ENCODE measurements at regions not wholly inside any gene's neighbourhood (a gene's known extent, or its start where the extent isn't known, plus 50 kb on each side); places are given as distances from the start of the nearest gene placed in this dataset.

DNA sequence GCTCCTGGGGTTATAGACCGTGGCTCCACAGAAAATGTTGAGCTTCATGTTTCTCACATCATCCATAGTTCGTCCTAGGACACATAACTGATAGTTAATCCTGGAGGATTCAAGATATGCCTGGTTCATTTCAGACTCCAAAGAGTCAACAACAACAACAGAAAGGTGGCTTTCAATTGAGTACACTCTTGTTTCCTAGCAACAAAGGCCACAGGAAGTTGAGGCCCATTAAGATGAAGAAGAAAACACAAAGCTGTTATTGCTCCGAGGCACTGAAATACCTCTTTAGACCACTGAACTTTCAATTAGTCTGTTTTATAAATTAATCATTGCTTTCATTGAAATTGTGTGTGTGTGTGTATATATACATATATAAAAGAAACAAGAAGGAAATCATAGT lies 154.5 kb downstream of the YIPF5 start:
- TF ChIP-seq, protein P1, sequence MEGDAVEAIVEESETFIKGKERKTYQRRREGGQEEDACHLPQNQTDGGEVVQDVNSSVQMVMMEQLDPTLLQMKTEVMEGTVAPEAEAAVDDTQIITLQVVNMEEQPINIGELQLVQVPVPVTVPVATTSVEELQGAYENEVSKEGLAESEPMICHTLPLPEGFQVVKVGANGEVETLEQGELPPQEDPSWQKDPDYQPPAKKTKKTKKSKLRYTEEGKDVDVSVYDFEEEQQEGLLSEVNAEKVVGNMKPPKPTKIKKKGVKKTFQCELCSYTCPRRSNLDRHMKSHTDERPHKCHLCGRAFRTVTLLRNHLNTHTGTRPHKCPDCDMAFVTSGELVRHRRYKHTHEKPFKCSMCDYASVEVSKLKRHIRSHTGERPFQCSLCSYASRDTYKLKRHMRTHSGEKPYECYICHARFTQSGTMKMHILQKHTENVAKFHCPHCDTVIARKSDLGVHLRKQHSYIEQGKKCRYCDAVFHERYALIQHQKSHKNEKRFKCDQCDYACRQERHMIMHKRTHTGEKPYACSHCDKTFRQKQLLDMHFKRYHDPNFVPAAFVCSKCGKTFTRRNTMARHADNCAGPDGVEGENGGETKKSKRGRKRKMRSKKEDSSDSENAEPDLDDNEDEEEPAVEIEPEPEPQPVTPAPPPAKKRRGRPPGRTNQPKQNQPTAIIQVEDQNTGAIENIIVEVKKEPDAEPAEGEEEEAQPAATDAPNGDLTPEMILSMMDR (IDR thresholded peaks at IDR 0.05): no peak
- no peak for TF ChIP-seq ZFX (IDR thresholded peaks at IDR 0.05; ENCODE audit: borderline replicate concordance)

Measured in 22Rv1 (cell line).